GM18508 (cell line): ENCODE measurements at regions not wholly inside any gene's neighbourhood (a gene's known extent, or its start where the extent isn't known, plus 50 kb on each side); places are given as distances from the start of the nearest gene placed in this dataset.

ENCODE experiments used
- ATAC-seq: cut with Tn5 transposase; IDR thresholded peaks from one replicate; pipeline ENCODE4 v1.9.1; 2021; ENCODE audit warnings: moderate number of reproducible peaks; ENCODE audit not compliant: insufficient read depth, unreplicated experiment

GRCh38 chr11:19391026-19391425 is 150.3 kb upstream of the E2F8 start:
- no peak for ATAC-seq

- no peak for ATAC-seq
Observed at GRCh38 chr11:19389787-19390303, 149.1 kb upstream of the E2F8 start.

GRCh38 chr11:19382131-19382611 is 141.4 kb upstream of the E2F8 start:
- ATAC-seq = no peak

GRCh38 chr11:19380375-19380774 is 139.6 kb upstream of the E2F8 start:
- no peak for ATAC-seq

- ATAC-seq = no peak
Observed at GRCh38 chr11:19379465-19379864, 138.7 kb upstream of the E2F8 start.

GRCh38 chr11:19378814-19379213 is 138.1 kb upstream of the E2F8 start:
- ATAC-seq = no peak

- ATAC-seq = no peak
Observed at GRCh38 chr11:19377881-19378280, 137.1 kb upstream of the E2F8 start.

- no peak for ATAC-seq
Observed at GRCh38 chr11:19375440-19375839, 134.7 kb upstream of the E2F8 start.

- ATAC-seq = no peak
Observed at GRCh38 chr11:19374151-19374569, 133.4 kb upstream of the E2F8 start.

GRCh38 chr11:19372381-19372780 is 131.6 kb upstream of the E2F8 start:
- no peak for ATAC-seq

- ATAC-seq = no peak
Observed at GRCh38 chr11:19370100-19370861, 129.5 kb upstream of the E2F8 start.

GRCh38 chr11:19368726-19369375 is 128.1 kb upstream of the E2F8 start:
- ATAC-seq = no peak

- ATAC-seq = no peak
Observed at GRCh38 chr11:19366992-19367709, 126.4 kb upstream of the E2F8 start.

- ATAC-seq = no peak
Observed at GRCh38 chr11:19365743-19366410, 125.1 kb upstream of the E2F8 start.

- no peak for ATAC-seq
Observed at GRCh38 chr11:19359221-19360000, 118.7 kb upstream of the E2F8 start.

GRCh38 chr11:19357943-19358342 is 117.2 kb upstream of the E2F8 start:
- ATAC-seq = no peak

GRCh38 chr11:19355601-19356000 is 114.9 kb upstream of the E2F8 start:
- ATAC-seq = no peak

- ATAC-seq = no peak
Observed at GRCh38 chr11:19353287-19353850, 112.6 kb upstream of the E2F8 start.

- no peak for ATAC-seq
Observed at GRCh38 chr11:19352771-19353160, 112.0 kb upstream of the E2F8 start.
